Breast epithelium (tissue), 4 donors: ENCODE measurements at regions not wholly inside any gene's neighbourhood (a gene's known extent, or its start where the extent isn't known, plus 50 kb on each side); places are given as distances from the start of the nearest gene placed in this dataset.

Source experiments
- DNase-seq, 2 donors: peaks; one replicate each; pipeline ENCODE4 v3.0.0-alpha.2; 2019; ENCODE audit warnings: low spot score in 2 of 2
- H3K27ac ChIP-seq, 2 donors: fragments of 200-600 bp; sonication (generic) in 1 of 2; one replicate each; pipeline ENCODE4 v1.5.1; 2016 to 2019; ENCODE audit warnings: mild to moderate bottlenecking in 1 of 2
- H3K27me3 ChIP-seq, 2 donors: fragments of 200-600 bp; sonication (generic) in 1 of 2; one replicate each; pipeline versions ENCODE4 v1.5.1 to v1.6.0; 2017 to 2019; ENCODE audit warnings: control low read depth in 1 of 2, mild to moderate bottlenecking in 1 of 2
- H3K36me3 ChIP-seq: fragments of 200-600 bp; one replicate; pipeline ENCODE4 v1.5.1; 2019
- H3K4me1 ChIP-seq, 2 donors: fragments of 200-600 bp; sonication (generic); one replicate each; pipeline ENCODE4 v1.5.1; 2016 to 2019; ENCODE audit warnings: control low read depth in 1 of 2
- H3K4me3 ChIP-seq, 3 donors: fragments of 200-600 bp; sonication (generic); 1 replicate in 2 of 3; 2 replicates in 1 of 3; pipeline ENCODE4 v1.5.1; 2016 to 2019; ENCODE audit warnings: mild to moderate bottlenecking in 3 of 3, moderate library complexity in 2 of 3
- H3K9me3 ChIP-seq, 2 donors: fragments of 200-600 bp; sonication (generic) in 1 of 2; one replicate each; pipeline ENCODE4 v1.5.1; 2016 to 2019; ENCODE audit warnings: control low read depth in 1 of 2
- CTCF ChIP-seq, 3 donors: fragments of 450-650 bp; IDR thresholded peaks; one replicate each; pipeline ENCODE4 v1.5.1; 2016 to 2017; ENCODE audit warnings: antibody characterized with exemption in 3 of 3, mild to moderate bottlenecking in 3 of 3, moderate library complexity in 3 of 3
- POLR2A ChIP-seq: fragments of 450-650 bp; IDR thresholded peaks from one replicate; pipeline ENCODE4 v1.6.1; 2016; ENCODE audit warnings: antibody characterized with exemption, mild to moderate bottlenecking, moderate library complexity
- POLR2AphosphoS5 ChIP-seq, 3 donors: sonication (generic); formaldehyde crosslinking; IDR thresholded peaks; one replicate each; pipeline ENCODE4 v1.6.1; 2017; ENCODE audit warnings: antibody characterized with exemption in 3 of 3
- intact Hi-C: fragments of 100-400 bp; cut with DNase I; formaldehyde crosslinking; loops from one replicate; pipeline ENCODE4 v1.15.1; 2023; ENCODE audit warnings: low total_unique reads

GRCh38 chr13:73451221-73452029 is 392.6 kb downstream of the KLF5 start:
- Histone ChIP-seq H3K9me3 (no peaks in the 10 kb centered on the region), H3K36me3 (no peaks in the 10 kb centered on the region), H3K4me1 (no peaks in the 10 kb centered on the region), H3K4me3 (no peak overlapping the region), H3K27ac (no peak overlapping the region), H3K27me3 (no peaks in the 10 kb centered on the region)
- intact Hi-C loops, result no loop called here
- no peak for DNase-seq
- TF ChIP-seq POLR2A (no peak), CTCF (IDR thresholded peaks at IDR 0.05) (no peak), POLR2AphosphoS5 (IDR thresholded peaks at IDR 0.05) (no peak)

GRCh38 chr13:73450583-73450982 is 391.8 kb downstream of the KLF5 start:
- Histone ChIP-seq H3K9me3 (no peaks in the 10 kb centered on the region), H3K27ac (no peak overlapping the region), H3K27me3 (no peaks in the 10 kb centered on the region), H3K36me3 (no peaks in the 10 kb centered on the region), H3K4me3 (no peak overlapping the region), H3K4me1 (no peaks in the 10 kb centered on the region)
- TF ChIP-seq POLR2A (no peak), POLR2AphosphoS5 (IDR thresholded peaks at IDR 0.05) (no peak), CTCF (IDR thresholded peaks at IDR 0.05) (no peak)
- intact Hi-C loops, result no loop called here
- DNase-seq, result no peak

GRCh38 chr13:73449252-73449651 is 390.4 kb downstream of the KLF5 start:
- no peak overlapping the region for H3K27ac ChIP-seq
- intact Hi-C loops, result no loop called here
- H3K27me3 ChIP-seq, result no peaks in the 10 kb centered on the region

GRCh38 chr13:73440296-73440895 is 381.6 kb downstream of the KLF5 start:
- Histone ChIP-seq H3K4me1 (no peaks in the 10 kb centered on the region), H3K4me3 (no peak overlapping the region), H3K27ac (no peak overlapping the region), H3K36me3 (no peaks in the 10 kb centered on the region), H3K27me3 (no peaks in the 10 kb centered on the region), H3K9me3 (peaks cover 29 to 51% of the 10 kb centered on the region in 2 donors)
- intact Hi-C loops, result no loop called here
- DNase-seq, result no peak
- no peak for TF ChIP-seq CTCF (IDR thresholded peaks at IDR 0.05)
- no peak for TF ChIP-seq POLR2AphosphoS5 (IDR thresholded peaks at IDR 0.05)
- no peak for TF ChIP-seq POLR2A

More at GRCh38 chr13:73449252-73449651, 390.4 kb downstream of the KLF5 start:
- H3K36me3 ChIP-seq, result no peaks in the 10 kb centered on the region
- no peak overlapping the region for H3K4me3 ChIP-seq
- no peak for DNase-seq
- no peaks in the 10 kb centered on the region for H3K4me1 ChIP-seq
- H3K9me3 ChIP-seq, result no peaks in the 10 kb centered on the region
- TF ChIP-seq POLR2A (no peak), POLR2AphosphoS5 (IDR thresholded peaks at IDR 0.05) (no peak), CTCF (IDR thresholded peaks at IDR 0.05) (no peak)

GRCh38 chr13:73433890-73434289 is 375.1 kb downstream of the KLF5 start:
- no peak overlapping the region for H3K4me3 ChIP-seq
- peaks cover 0 to 10% of the 10 kb centered on the region in 2 donors for H3K9me3 ChIP-seq
- no peak overlapping the region for H3K27ac ChIP-seq
- DNase-seq, result no peak
- H3K4me1 ChIP-seq, result no peaks in the 10 kb centered on the region
- no peak for TF ChIP-seq POLR2A
- H3K27me3 ChIP-seq, result no peaks in the 10 kb centered on the region
- H3K36me3 ChIP-seq, result no peaks in the 10 kb centered on the region
- intact Hi-C loops, result no loop called here
